NT2/D1 (cell line): ENCODE measurements at regions not wholly inside any gene's neighbourhood (a gene's known extent, or its start where the extent isn't known, plus 50 kb on each side); places are given as distances from the start of the nearest gene placed in this dataset.

Source experiments
- DNase-seq: peaks from one replicate; pipeline ENCODE4 v3.0.0-alpha.2; 2011; ENCODE audit warnings: low read depth, low spot score
- H3K27me3 ChIP-seq: 2 replicates; pipeline ENCODE4 v1.6.0; 2011; ENCODE audit warnings: mild to moderate bottlenecking; ENCODE audit not compliant: insufficient read length, insufficient read depth
- H3K36me3 ChIP-seq: 2 replicates; pipeline ENCODE4 v1.6.1; 2011; ENCODE audit warnings: mild to moderate bottlenecking, low read length, mixed read lengths; ENCODE audit not compliant: insufficient read depth, insufficient read length
- H3K4me1 ChIP-seq: 2 replicates; pipeline ENCODE4 v1.5.1; 2011; ENCODE audit not compliant: insufficient read depth, insufficient read length
- H3K4me3 ChIP-seq: 2 replicates; pipeline ENCODE4 v1.5.1; 2011; ENCODE audit warnings: low read depth; ENCODE audit not compliant: insufficient read length
- H3K9ac ChIP-seq: 2 replicates; pipeline ENCODE4 v1.6.0; 2011; ENCODE audit warnings: low read depth; ENCODE audit not compliant: insufficient read length
- H3K9me3 ChIP-seq: 2 replicates; pipeline ENCODE4 v1.5.1; 2011; ENCODE audit warnings: mild to moderate bottlenecking, low read length; ENCODE audit not compliant: insufficient read depth
- SUZ12 ChIP-seq: IDR thresholded peaks from 2 replicates; pipeline ENCODE4 v1.6.1; 2011; ENCODE audit not compliant: insufficient read length, insufficient read depth; ENCODE audit errors: extremely low read depth
- YY1 ChIP-seq: IDR thresholded peaks from 2 replicates; pipeline ENCODE4 v1.6.1; 2011; ENCODE audit not compliant: insufficient read length, insufficient read depth
- ZNF274 ChIP-seq: IDR thresholded peaks from 2 replicates; pipeline ENCODE4 v1.6.1; 2011; ENCODE audit warnings: mild to moderate bottlenecking, low read depth, low read length

- no peak for TF ChIP-seq SUZ12
- no peak for TF ChIP-seq YY1
- TF ChIP-seq ZNF274, result no peak
- Histone ChIP-seq H3K36me3 (no peaks in the 10 kb centered on the region), H3K27me3 (no peaks in the 10 kb centered on the region), H3K4me1 (peaks cover 4% of the 10 kb centered on the region), H3K9me3 (peaks cover 4% of the 10 kb centered on the region; the same call in 1 of the 2 replicates), H3K9ac (no peak overlapping the region), H3K4me3 (no peak overlapping the region)
- DNase-seq, result no peak
Measured at GRCh38 chr5:167764641-167765289, 526.7 kb upstream of the WWC1 start.

- peaks cover 4% of the 10 kb centered on the region; the same call in 1 of the 2 replicates for H3K9me3 ChIP-seq
- H3K4me3 ChIP-seq, result no peak overlapping the region
- DNase-seq, result no peak
- no peaks in the 10 kb centered on the region for H3K27me3 ChIP-seq
- H3K9ac ChIP-seq, result no peak overlapping the region
- H3K36me3 ChIP-seq, result no peaks in the 10 kb centered on the region
- H3K4me1 ChIP-seq, result peaks cover 4% of the 10 kb centered on the region
- TF ChIP-seq YY1, result no peak
- no peak for TF ChIP-seq SUZ12
- no peak for TF ChIP-seq ZNF274
Measured at GRCh38 chr5:167765352-167765751, 526.1 kb upstream of the WWC1 start.

GRCh38 chr5:167766957-167767356, 524.5 kb upstream of the WWC1 start:
- Histone ChIP-seq H3K27me3 (no peaks in the 10 kb centered on the region), H3K4me3 (no peak overlapping the region), H3K9ac (no peak overlapping the region), H3K4me1 (peaks cover 4% of the 10 kb centered on the region), H3K9me3 (peaks cover 4% of the 10 kb centered on the region; the same call in 1 of the 2 replicates), H3K36me3 (no peaks in the 10 kb centered on the region)
- TF ChIP-seq SUZ12 (no peak), YY1 (no peak)
- no peak for DNase-seq

- no peak for DNase-seq
- Histone ChIP-seq H3K4me3 (no peak overlapping the region), H3K4me1 (peaks cover 4% of the 10 kb centered on the region), H3K9me3 (peaks cover 4% of the 10 kb centered on the region; the same call in 1 of the 2 replicates), H3K9ac (no peak overlapping the region), H3K27me3 (no peaks in the 10 kb centered on the region), H3K36me3 (no peaks in the 10 kb centered on the region)
- no peak for TF ChIP-seq SUZ12
- TF ChIP-seq ZNF274, result no peak
- no peak for TF ChIP-seq YY1
Measured at GRCh38 chr5:167767795-167768194, 523.6 kb upstream of the WWC1 start.

GRCh38 chr5:167769846-167770413, 521.5 kb upstream of the WWC1 start:
- Histone ChIP-seq H3K4me3 (no peak overlapping the region), H3K9ac (no peak overlapping the region), H3K4me1 (no peaks in the 10 kb centered on the region), H3K36me3 (no peaks in the 10 kb centered on the region), H3K9me3 (peaks cover 4% of the 10 kb centered on the region; the same call in 1 of the 2 replicates), H3K27me3 (no peaks in the 10 kb centered on the region)
- no peak for DNase-seq
- TF ChIP-seq SUZ12, result no peak
- no peak for TF ChIP-seq ZNF274
- no peak for TF ChIP-seq YY1

- H3K4me1 ChIP-seq, result no peaks in the 10 kb centered on the region
- peaks cover 4% of the 10 kb centered on the region; the same call in 1 of the 2 replicates for H3K9me3 ChIP-seq
- no peak overlapping the region for H3K4me3 ChIP-seq
- no peak overlapping the region for H3K9ac ChIP-seq
- H3K36me3 ChIP-seq, result no peaks in the 10 kb centered on the region
- no peak for TF ChIP-seq ZNF274
- no peak for DNase-seq
- no peaks in the 10 kb centered on the region for H3K27me3 ChIP-seq
Measured at GRCh38 chr5:167770461-167770860, 521.0 kb upstream of the WWC1 start.

GRCh38 chr5:167771571-167771970, 519.9 kb upstream of the WWC1 start:
- Histone ChIP-seq H3K4me3 (no peak overlapping the region), H3K27me3 (no peaks in the 10 kb centered on the region), H3K36me3 (no peaks in the 10 kb centered on the region), H3K9ac (no peak overlapping the region), H3K4me1 (no peaks in the 10 kb centered on the region), H3K9me3 (peaks cover 4% of the 10 kb centered on the region; the same call in 1 of the 2 replicates)
- TF ChIP-seq ZNF274, result no peak
- TF ChIP-seq YY1, result no peak
- TF ChIP-seq SUZ12, result no peak
- DNase-seq, result no peak
